Sigmoid colon (tissue), 6 donors: ENCODE measurements at regions not wholly inside any gene's neighbourhood (a gene's known extent, or its start where the extent isn't known, plus 50 kb on each side); places are given as distances from the start of the nearest gene placed in this dataset.

Experiments
- DNase-seq: peaks from one replicate; pipeline ENCODE4 v3.0.0-alpha.2; 2019
- H3K27ac ChIP-seq, 4 donors: fragments of 200-600 bp; sonication (generic); one replicate each; pipeline ENCODE4 v1.5.1; 2016 to 2019; ENCODE audit warnings: mild to moderate bottlenecking in 1 of 4
- H3K27me3 ChIP-seq, 3 donors: fragments of 200-600 bp; sonication (generic); one replicate each; pipeline ENCODE4 v1.5.1; 2019; ENCODE audit warnings: mild to moderate bottlenecking in 1 of 3
- H3K36me3 ChIP-seq, 4 donors: fragments of 200-600 bp; sonication (generic); one replicate each; pipeline ENCODE4 v1.5.1; 2016 to 2019
- H3K4me1 ChIP-seq, 4 donors: fragments of 200-600 bp; sonication (generic); one replicate each; pipeline ENCODE4 v1.5.1; 2017 to 2019
- H3K4me3 ChIP-seq, 4 donors: fragments of 200-600 bp; sonication (generic); one replicate each; pipeline ENCODE4 v1.5.1; 2017 to 2019; ENCODE audit warnings: mild to moderate bottlenecking in 2 of 4, moderate library complexity in 1 of 4
- H3K9me3 ChIP-seq, 4 donors: fragments of 200-600 bp in 3 of 4; sonication (generic) in 3 of 4; one replicate each; pipeline versions ENCODE4 v1.5.1 to v1.6.1; 2013 to 2019
- CTCF ChIP-seq, 4 experiments: fragments of 450-650 bp in 3 of 4; fragments of 200-600 bp in 1 of 4; IDR thresholded peaks; one replicate each; pipeline ENCODE4 v1.5.1; 2016 to 2019; ENCODE audit warnings: antibody characterized with exemption in 4 of 4, mild to moderate bottlenecking in 3 of 4, moderate library complexity in 2 of 4
- EP300 ChIP-seq, 4 donors: sonication (generic); formaldehyde crosslinking; IDR thresholded peaks; one replicate each; pipeline ENCODE4 v1.6.1; 2017; ENCODE audit warnings: antibody characterized with exemption in 4 of 4
- POLR2A ChIP-seq, 2 donors: fragments of 450-650 bp; IDR thresholded peaks; one replicate each; pipeline ENCODE4 v1.6.1; 2016; ENCODE audit warnings: antibody characterized with exemption in 2 of 2, mild to moderate bottlenecking in 2 of 2, moderate library complexity in 2 of 2
- POLR2AphosphoS5 ChIP-seq, 4 donors: sonication (generic); formaldehyde crosslinking; IDR thresholded peaks; one replicate each; pipeline ENCODE4 v1.6.1; 2017; ENCODE audit warnings: antibody characterized with exemption in 4 of 4
- whole genome bisulfite sequencing, 2 donors: extraction: QIAGEN DNeasy Blood & Tissue Kit; methylation state at CpG; one replicate each; pipeline ENCODE4 v1.1.7; 2013; 5-methylcytosine and 5-hydroxymethylcytosine counted together
- intact Hi-C: fragments of 100-400 bp; cut with DNase I; formaldehyde crosslinking; loops from one replicate; pipeline ENCODE4 v1.15.1; 2023
- donor health status: healthy with polysubstance abuse.
- donor health status: healthy.

GRCh38 chr2:164234074-164234473 lies 387.2 kb downstream of the GRB14 start:
- Histone ChIP-seq H3K9me3 (no peaks in the 10 kb centered on the region), H3K4me1 (no peaks in the 10 kb centered on the region)

GRCh38 chr2:164224007-164224406 lies 397.3 kb downstream of the GRB14 start:
- H3K27me3 ChIP-seq = no peaks in the 10 kb centered on the region

More at GRCh38 chr2:164234074-164234473, 387.2 kb downstream of the GRB14 start:
- intact Hi-C loops = no loop called here
- 73 to 86% methylated on average over 1 of the region's 1 CpG for WGBS, 2 donors
- no peaks in the 10 kb centered on the region for H3K36me3 ChIP-seq
- no peaks in the 10 kb centered on the region for H3K27me3 ChIP-seq
- H3K27ac ChIP-seq = no peak overlapping the region
- no peak for DNase-seq
- TF ChIP-seq POLR2A (IDR thresholded peaks at IDR 0.05) (no peak), EP300 (IDR thresholded peaks at IDR 0.05) (no peak), POLR2AphosphoS5 (IDR thresholded peaks at IDR 0.05) (no peak), CTCF (IDR thresholded peaks at IDR 0.05) (no peak)
- H3K4me3 ChIP-seq = no peak overlapping the region

GRCh38 chr2:164221473-164221872 lies 399.8 kb downstream of the GRB14 start:
- TF ChIP-seq CTCF (IDR thresholded peaks at IDR 0.05) (no peak), EP300 (IDR thresholded peaks at IDR 0.05) (no peak), POLR2AphosphoS5 (IDR thresholded peaks at IDR 0.05) (no peak), POLR2A (IDR thresholded peaks at IDR 0.05) (no peak)
- Histone ChIP-seq H3K9me3 (no peaks in the 10 kb centered on the region), H3K27me3 (no peaks in the 10 kb centered on the region)

More at GRCh38 chr2:164224007-164224406, 397.3 kb downstream of the GRB14 start:
- intact Hi-C loops = no loop called here
- TF ChIP-seq EP300 (IDR thresholded peaks at IDR 0.05) (no peak), POLR2AphosphoS5 (IDR thresholded peaks at IDR 0.05) (no peak), CTCF (IDR thresholded peaks at IDR 0.05) (no peak), POLR2A (IDR thresholded peaks at IDR 0.05) (no peak)
- H3K9me3 ChIP-seq = no peaks in the 10 kb centered on the region
- H3K27ac ChIP-seq = no peak overlapping the region
- DNase-seq = no peak
- no peaks in the 10 kb centered on the region for H3K4me1 ChIP-seq
- no peaks in the 10 kb centered on the region for H3K36me3 ChIP-seq
- H3K4me3 ChIP-seq = no peak overlapping the region

GRCh38 chr2:164220265-164220664 lies 401.0 kb downstream of the GRB14 start:
- 72 to 83% methylated on average over 4 of the region's 4 CpGs for WGBS, 2 donors
- intact Hi-C loops = no loop called here
- Histone ChIP-seq H3K27ac (no peak overlapping the region), H3K9me3 (no peaks in the 10 kb centered on the region), H3K36me3 (no peaks in the 10 kb centered on the region), H3K27me3 (no peaks in the 10 kb centered on the region), H3K4me3 (no peak overlapping the region), H3K4me1 (no peaks in the 10 kb centered on the region)
- DNase-seq = no peak
- TF ChIP-seq POLR2AphosphoS5 (IDR thresholded peaks at IDR 0.05) = no peak
- no peak for TF ChIP-seq CTCF (IDR thresholded peaks at IDR 0.05)
- TF ChIP-seq EP300 (IDR thresholded peaks at IDR 0.05) = no peak
- no peak for TF ChIP-seq POLR2A (IDR thresholded peaks at IDR 0.05)

More at GRCh38 chr2:164221473-164221872, 399.8 kb downstream of the GRB14 start:
- no peak overlapping the region for H3K27ac ChIP-seq
- DNase-seq = no peak
- WGBS, 2 donors = 68 to 84% methylated on average over 2 of the region's 2 CpGs
- intact Hi-C loops = no loop called here
- no peak overlapping the region for H3K4me3 ChIP-seq
- H3K4me1 ChIP-seq = no peaks in the 10 kb centered on the region
- H3K36me3 ChIP-seq = no peaks in the 10 kb centered on the region

- Histone ChIP-seq H3K27ac (no peak overlapping the region), H3K4me3 (no peak overlapping the region), H3K9me3 (no peaks in the 10 kb centered on the region), H3K4me1 (no peaks in the 10 kb centered on the region), H3K27me3 (no peaks in the 10 kb centered on the region), H3K36me3 (no peaks in the 10 kb centered on the region)
- intact Hi-C loops = no loop called here
- no peak for DNase-seq
- WGBS, 2 donors = 69 to 73% methylated on average over 1 of the region's 1 CpG
- TF ChIP-seq POLR2AphosphoS5 (IDR thresholded peaks at IDR 0.05) (no peak), CTCF (IDR thresholded peaks at IDR 0.05) (no peak), EP300 (IDR thresholded peaks at IDR 0.05) (no peak), POLR2A (IDR thresholded peaks at IDR 0.05) (no peak)
Observed at GRCh38 chr2:164213916-164214315, 407.4 kb downstream of the GRB14 start.
